ENCODE measurements at regions not wholly inside any gene's neighbourhood (a gene's known extent, or its start where the extent isn't known, plus 50 kb on each side); places are given as distances from the start of the nearest gene placed in this dataset.

DNA sequence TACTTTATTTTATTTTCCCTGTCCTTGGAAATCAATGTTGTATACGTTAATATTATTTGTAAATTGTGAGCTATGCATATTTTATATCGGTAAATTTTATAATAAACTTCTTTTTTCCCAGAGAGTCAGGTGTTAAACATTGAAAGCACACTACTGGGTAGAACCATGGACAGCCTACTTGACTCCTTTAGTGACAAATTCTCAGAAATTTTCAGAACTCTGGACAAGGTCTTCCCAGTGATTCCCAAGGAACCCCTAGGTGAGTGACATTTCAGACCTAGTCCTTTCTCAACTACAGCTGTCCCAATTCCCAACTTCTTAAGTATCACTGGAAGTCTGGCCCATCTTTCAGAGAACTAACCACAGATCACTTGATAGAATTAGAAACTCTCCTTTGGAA is 107.2 kb downstream of the RCN1 start:
- no peak for DNase-seq (ENCODE audit: extremely low read depth, low read depth)
- TF ChIP-seq, protein P1, sequence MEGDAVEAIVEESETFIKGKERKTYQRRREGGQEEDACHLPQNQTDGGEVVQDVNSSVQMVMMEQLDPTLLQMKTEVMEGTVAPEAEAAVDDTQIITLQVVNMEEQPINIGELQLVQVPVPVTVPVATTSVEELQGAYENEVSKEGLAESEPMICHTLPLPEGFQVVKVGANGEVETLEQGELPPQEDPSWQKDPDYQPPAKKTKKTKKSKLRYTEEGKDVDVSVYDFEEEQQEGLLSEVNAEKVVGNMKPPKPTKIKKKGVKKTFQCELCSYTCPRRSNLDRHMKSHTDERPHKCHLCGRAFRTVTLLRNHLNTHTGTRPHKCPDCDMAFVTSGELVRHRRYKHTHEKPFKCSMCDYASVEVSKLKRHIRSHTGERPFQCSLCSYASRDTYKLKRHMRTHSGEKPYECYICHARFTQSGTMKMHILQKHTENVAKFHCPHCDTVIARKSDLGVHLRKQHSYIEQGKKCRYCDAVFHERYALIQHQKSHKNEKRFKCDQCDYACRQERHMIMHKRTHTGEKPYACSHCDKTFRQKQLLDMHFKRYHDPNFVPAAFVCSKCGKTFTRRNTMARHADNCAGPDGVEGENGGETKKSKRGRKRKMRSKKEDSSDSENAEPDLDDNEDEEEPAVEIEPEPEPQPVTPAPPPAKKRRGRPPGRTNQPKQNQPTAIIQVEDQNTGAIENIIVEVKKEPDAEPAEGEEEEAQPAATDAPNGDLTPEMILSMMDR (IDR thresholded peaks at IDR 0.05; ENCODE audit: low read depth, low read length, missing control alignments): no peak
- no peak overlapping the region for H3K4me3 ChIP-seq (replicated peaks; ENCODE audit: low read depth, low read length)

DNA sequence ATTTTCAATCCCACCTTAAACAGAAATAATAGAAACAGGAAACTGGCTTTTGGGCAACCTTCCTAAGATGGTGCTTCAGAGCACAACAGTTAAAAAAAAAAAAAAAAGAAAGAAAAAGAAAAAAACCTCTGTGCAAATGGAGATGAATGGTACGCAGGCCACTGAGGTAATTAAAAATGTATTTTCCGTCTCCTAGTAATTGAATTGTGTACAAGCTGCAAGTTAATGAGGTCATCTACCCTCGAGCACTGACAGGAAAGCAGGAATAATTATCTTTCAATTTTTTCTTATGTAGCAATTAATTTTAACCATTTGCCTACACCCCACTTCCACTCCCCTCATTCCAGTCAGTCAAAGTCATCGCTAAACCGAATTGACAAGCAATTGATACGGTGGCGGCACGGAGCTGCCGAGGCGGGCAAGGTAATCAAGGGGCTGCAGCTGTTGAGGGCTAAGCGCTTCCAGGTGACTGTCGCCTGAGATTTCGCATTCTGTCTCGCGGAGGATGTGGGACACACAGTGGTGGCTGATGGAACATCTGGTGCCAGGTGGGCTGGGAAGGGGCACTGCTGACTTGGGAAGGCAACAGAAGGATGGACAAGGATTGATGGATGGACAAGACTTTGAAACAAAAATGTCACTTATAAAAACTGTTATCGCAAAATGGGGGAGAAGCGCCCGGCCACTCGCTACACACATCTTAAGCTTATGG is 109.4 kb downstream of the RCN1 start:
- TF ChIP-seq, protein P1 (IDR thresholded peaks at IDR 0.05; ENCODE audit: low read depth, low read length, missing control alignments): no peak
- H3K4me3 ChIP-seq (replicated peaks; ENCODE audit: low read depth, low read length): no peak overlapping the region
- DNase-seq (ENCODE audit: extremely low read depth, low read depth): no peak

DNA sequence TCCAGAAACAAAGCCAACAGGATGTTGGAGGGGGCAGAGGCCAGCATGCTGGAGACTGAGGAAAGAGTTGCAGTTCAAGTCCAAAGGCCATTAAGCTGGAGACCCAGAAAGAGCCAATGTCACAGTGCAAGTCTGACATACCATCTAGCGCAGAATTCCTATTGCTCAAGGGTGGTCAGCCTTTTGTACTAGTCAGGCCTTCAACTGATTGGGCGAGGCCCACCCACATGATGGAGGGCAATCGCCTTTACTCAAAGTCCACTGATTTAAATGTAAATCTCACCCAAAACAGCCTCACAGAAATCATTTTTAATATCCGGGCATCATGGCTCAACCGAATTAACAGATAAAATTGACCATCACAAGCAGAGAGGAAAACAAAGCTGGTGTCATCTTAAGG is 113.9 kb downstream of the RCN1 start:
- TF ChIP-seq, protein P1 (IDR thresholded peaks at IDR 0.05; ENCODE audit: low read depth, low read length, missing control alignments): no peak
- DNase-seq (ENCODE audit: extremely low read depth, low read depth): no peak
- no peak overlapping the region for H3K4me3 ChIP-seq (replicated peaks; ENCODE audit: low read depth, low read length)

DNA sequence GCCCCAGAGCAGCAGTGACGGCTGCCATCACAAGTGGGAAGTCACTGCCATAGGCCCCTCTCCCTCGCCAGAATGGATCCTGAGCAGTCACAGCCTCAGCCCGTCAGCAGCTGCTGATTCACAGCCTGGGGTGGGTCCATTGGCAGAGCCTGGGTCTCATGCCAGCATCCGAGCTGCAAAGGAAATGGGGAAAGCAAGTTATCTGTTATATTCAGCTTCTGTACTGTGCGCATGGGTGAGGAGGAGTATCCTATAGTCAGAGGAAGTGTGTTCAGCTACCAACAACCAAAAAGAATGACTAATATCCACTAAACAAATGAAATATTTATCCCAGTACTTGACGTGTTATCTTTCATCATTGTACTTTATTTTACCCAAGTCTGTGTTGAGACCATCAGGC is 119.7 kb downstream of the RCN1 start:
- no peak overlapping the region for H3K4me3 ChIP-seq (replicated peaks; ENCODE audit: low read depth, low read length)
- TF ChIP-seq, protein P1 (IDR thresholded peaks at IDR 0.05; ENCODE audit: low read depth, low read length, missing control alignments): no peak
- no peak for DNase-seq (ENCODE audit: extremely low read depth, low read depth)

DNA sequence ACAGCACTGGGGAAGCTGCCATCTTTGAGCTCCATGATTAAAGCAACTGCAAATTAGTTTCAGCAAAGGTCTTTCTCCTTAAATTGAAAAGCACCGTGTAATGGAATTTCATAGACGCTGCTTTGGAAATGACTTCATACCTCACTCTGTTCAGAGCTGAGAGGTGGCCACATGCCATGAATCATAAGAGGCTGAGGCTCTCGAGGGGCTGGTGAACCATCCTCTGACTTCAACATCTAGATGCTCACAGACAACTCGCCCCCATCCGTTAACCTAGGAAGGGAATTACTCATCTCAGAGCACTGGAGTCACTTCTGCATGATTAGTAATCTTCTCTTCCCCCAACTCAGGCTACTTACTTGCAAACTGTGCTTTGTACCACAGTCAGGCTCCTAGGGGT is 122.3 kb downstream of the RCN1 start:
- no peak overlapping the region for H3K4me3 ChIP-seq (replicated peaks; ENCODE audit: low read depth, low read length)
- TF ChIP-seq, protein P1 (IDR thresholded peaks at IDR 0.05; ENCODE audit: low read depth, low read length, missing control alignments): no peak
- peak; percentile 10 for DNase-seq (ENCODE audit: extremely low read depth, low read depth)

DNA sequence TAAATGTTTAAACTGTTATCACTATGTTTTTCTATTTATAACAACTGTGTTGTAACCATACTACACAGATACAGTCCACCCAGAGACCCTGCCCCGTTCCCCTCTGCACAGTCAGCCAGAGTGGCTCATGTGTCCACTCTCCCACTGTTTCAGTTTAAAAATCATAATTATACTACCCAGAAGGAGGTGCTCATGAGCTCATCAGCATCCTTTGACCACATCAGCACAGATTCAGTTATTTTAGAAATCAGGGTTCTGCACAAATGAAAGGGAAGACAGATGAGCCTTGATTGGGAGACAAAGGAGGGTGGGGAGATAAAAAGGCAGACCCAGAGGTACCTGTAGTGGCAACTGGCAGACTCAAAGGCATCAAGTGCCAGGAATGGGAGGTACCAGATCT is 124.3 kb downstream of the RCN1 start:
- DNase-seq (ENCODE audit: extremely low read depth, low read depth): no peak
- H3K4me3 ChIP-seq (replicated peaks; ENCODE audit: low read depth, low read length): no peak overlapping the region
- TF ChIP-seq, protein P1 (IDR thresholded peaks at IDR 0.05; ENCODE audit: low read depth, low read length, missing control alignments): no peak

DNA sequence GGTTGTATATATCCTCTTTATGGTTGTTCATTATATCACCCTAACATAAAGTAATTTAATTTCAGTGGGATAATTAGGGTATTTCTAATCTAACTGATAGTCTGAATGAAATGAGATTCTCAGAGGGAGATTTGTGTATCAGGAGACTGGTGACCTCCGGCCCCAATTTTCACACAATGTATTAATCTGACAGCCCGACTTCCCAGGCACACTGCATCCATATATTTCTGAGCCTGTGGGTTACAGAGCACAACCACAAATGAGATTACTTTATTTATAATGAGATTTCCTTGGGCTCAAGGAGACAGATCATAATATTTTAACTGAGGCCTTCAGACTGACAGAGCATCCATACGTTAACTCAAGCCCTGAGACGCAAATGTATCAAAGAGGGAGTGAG is 125.9 kb downstream of the RCN1 start:
- no peak for DNase-seq (ENCODE audit: extremely low read depth, low read depth)
- H3K4me3 ChIP-seq (replicated peaks; ENCODE audit: low read depth, low read length): no peak overlapping the region
- TF ChIP-seq, protein P1 (IDR thresholded peaks at IDR 0.05; ENCODE audit: low read depth, low read length, missing control alignments): no peak
